NCI-H460 (cell line): ENCODE measurements at regions not wholly inside any gene's neighbourhood (a gene's known extent, or its start where the extent isn't known, plus 50 kb on each side); places are given as distances from the start of the nearest gene placed in this dataset.
"Not testable (repeated sequence)": the region's sequence is repeated elsewhere in the genome, so short reads cannot be mapped to it uniquely, and the experiment has no call there.

ENCODE experiments used
- DNase-seq: peaks from one replicate; pipeline ENCODE4 v3.0.0-alpha.2; 2016; ENCODE audit warnings: low read depth; ENCODE audit errors: extremely low read depth

- no peak for DNase-seq
Measured at GRCh38 chr4:123599061-123599919, 202.7 kb downstream of the SPRY1 start.

DNA sequence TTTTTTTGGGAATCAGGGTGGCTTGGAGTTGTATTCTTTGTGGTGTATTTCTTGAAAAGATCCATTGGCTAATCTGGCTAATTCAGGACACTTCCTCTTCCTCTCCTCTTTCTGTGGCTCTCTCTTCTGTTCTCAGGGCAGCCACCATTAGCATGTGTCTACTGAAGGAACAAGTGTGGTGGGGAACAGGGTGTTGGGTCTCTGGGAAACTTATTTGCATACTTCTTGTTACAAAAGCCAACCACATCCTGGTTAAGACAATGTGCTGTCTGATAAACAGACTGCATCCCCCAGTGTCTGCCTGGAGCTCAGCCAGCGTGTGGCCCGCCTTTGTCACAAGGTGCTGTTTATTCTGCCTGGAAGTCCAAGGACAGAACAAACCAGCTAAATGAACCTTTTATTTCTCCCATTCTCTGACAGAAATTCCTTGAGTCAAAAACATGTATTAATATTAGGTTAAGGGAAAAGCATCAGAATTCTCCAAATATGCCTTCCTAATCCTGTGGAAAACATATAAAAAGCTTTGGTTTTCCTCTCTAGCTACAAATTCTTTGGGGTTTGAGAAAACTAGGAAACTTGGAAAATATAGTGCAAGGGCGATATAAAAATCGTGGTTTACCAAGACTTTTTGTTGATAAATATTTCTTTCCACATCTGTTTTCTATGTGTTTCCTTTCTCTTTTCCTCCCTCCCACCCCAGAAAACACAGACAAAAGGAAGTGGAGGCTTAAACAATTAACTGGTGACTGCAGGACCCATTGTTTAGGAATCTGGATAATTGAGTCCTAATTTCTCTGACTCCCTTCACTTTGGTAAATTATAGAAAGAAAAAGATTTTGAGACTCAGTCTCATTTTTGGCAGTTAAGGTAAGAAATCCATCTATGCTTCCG is 203.6 kb downstream of the SPRY1 start:
- DNase-seq, result no peak

DNA sequence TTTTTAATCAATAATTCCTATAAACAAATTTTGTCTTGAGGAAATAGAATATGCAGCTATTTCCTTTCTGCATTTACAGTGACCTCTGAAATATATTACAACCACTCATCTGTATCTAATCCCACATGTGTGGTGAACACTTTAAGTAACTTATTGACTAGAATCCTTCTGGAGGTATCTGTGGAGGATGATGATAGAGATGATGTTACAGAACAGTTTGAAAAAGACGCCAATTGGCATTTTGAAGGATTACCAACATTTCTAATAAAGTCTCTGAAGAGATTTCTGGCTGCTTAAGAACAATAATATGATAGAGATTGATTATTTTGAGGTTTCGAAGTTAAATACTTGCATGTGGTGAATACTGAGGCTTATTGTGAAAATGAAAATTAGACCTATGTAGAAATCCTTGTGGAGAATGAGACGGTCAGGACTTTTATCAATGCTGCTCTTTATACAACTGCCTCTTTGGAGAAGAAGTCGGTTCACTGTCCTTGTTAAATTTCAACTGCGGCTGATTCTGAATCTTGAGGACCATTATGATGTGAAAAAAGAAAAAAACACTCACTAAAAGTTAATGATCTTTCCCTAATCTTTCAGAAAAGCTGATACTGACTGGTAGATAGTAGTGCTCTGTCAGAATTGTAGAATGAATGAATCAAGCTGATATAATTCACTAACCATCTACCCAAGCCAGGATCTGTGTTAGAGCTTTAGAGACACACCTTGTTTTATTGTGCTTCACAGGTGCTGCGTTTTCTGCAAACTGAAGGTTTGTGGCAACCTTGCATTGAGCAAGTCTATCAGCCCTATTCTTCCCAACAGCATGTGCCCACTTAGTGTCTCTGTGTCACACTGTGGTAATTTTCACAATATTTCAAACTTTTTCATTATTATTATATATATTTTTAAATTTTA is 204.7 kb downstream of the SPRY1 start:
- DNase-seq, result no peak

DNA sequence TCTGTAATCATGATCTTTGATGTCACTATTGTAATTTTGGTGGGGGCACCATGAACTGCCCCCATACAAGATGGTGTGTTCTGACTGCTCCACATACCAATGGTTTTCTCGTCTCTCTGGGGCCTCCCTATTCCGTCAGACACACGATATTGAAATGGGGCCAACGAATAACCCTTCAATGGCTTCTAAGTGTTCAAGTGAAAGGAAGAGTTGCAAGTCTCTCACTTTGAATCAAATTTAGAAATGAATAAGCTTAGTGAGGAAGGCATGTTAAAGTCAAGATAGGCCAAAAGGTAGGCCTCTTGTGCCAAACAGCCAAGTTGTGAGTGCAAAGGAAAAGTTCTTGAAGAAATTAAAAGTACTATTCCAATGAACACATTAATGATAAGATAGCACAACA is 205.4 kb downstream of the SPRY1 start:
- DNase-seq, result no peak

- no peak for DNase-seq
Measured at GRCh38 chr4:123603165-123603564, 206.6 kb downstream of the SPRY1 start.

DNA sequence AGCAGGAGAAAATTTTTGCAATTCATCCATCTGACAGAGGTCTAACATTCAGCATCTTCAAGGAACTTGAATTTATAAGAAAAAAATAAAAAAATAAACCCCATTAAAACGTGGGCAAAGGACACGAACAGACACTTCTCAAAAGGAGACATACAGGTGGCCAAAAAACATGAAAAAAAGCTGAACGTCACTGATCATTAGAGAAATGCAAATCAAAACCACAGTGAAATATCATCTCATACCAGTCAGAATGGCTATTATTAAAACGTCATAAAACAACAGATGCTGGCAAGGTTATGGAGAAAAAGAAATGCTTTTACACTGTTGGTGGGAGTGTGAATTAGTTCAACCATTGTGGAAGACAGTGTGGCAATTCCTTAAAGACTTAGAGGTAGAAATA is 209.2 kb downstream of the SPRY1 start:
- DNase-seq, result not testable (repeated sequence)

DNA sequence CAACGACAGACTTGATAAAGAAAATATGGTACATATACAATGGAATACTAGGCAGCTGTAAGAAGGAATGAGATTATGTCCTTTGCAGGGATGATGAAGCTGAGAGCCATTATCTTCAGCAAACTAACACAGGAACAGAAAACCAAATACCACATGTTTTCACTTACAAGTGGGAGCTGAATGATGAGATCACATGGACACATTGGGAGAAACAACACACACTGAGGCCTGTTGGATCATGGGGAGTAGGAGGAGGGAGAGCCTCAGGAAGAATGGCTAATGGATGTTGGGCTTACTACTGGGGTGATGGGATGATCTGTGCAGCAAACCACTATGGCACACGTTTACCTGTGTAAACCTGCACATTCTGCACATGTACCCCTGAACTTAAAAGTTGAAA is 209.7 kb downstream of the SPRY1 start:
- no peak for DNase-seq

DNA sequence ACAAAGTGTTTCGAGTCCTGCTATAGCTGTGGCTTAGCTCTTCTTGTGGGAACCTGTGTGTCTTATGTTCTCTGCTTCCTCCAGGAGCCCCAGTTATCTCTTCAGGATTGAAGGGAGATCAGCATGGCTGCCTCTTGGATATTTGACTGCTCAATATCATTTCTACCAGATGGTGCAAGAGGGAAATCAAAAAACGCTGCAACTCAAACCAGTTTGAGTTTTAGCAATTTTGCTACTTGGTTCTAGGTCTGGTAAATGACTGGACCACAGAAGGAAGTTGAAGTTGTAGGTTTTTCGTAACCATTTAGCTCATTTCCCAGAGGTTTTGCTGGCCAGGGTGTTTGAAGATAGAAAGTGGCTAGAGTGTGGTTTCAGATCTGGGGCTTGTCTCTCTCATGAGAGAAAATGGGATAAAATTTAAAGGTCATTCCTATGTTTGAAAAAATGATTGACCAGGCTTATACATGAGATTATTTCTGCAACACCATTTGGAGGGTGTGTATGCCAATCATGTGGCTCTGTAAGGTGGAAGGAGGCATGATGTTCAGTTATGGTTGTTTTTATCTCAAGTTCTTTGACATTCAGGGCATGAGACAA is 210.4 kb downstream of the SPRY1 start:
- DNase-seq, result no peak

DNA sequence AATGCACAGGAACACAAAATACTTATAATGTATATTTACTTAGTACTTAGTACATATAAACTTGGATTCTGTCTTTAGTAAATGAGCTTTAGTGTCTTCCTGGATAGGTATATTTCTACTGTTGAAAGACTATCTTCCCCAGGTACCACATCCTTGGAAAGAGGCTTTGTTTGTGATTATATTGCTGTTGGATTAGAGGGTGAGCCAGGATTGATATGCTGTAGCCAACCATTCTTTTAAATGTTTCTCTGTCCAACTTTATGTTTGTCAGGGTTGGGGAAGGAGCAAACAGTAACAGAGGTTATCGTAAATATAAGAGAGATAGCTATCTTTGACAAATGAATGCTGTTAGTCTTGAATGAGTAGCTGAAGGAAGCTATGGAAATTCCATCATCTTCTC is 213.2 kb downstream of the SPRY1 start:
- DNase-seq, result no peak

DNA sequence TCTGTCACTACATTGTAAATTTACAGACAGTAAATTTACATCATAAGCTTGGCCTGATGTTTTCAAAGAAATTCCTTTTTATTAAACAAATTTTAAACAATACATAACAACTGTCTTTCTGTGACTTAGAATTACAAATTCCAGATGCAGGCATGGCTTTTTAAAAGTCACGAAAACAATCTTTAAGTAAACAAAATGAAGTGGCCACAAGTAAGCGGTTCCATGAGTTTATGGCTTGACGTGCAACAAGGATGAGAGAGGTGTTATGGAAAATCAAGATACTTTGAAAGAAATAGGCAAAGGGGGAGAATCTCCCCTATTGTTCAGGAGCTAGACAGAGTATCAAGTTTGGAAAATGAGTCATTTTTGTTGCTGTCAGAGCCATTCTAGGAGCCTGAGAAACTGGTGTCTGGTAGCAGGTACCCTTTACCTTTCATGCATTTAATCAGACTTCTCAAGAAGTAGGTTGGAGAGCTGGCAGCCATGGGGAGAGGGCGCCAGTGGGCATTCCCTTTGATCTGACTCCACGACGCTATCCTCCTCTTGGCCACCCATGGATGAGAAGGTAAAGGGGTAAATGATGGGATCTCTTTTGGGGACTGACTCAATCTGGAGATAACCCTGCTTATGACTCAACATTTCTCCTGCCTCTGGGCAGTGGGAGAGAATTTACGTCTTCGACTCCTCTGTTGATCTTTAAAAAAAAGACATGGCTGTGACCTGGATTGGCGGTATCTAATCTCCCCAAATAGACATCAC is 217.2 kb downstream of the SPRY1 start:
- no peak for DNase-seq

- DNase-seq, result no peak
Measured at GRCh38 chr4:123615901-123616300, 219.3 kb downstream of the SPRY1 start.

GRCh38 chr4:123616951-123617461 is 220.4 kb downstream of the SPRY1 start:
- no peak for DNase-seq

DNA sequence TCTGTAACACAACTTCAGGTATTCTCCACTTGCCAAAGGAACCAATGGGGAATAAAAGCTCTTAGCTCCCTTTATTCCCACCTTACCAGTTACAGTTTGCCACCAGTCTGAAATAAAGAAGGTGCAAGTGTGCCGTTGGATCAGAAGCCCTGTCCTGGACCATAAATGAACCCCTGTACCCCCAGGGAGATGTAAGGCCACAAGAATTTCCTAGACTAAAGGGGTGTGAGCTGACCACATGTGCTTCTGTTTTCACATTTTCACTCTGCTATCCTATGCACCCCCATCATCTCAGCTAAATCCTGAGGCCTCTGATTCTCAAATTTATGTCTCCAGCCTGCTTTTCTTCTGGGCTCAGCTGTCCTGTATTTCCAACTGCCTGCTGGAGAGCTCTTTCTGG is 221.2 kb downstream of the SPRY1 start:
- DNase-seq, result no peak

DNA sequence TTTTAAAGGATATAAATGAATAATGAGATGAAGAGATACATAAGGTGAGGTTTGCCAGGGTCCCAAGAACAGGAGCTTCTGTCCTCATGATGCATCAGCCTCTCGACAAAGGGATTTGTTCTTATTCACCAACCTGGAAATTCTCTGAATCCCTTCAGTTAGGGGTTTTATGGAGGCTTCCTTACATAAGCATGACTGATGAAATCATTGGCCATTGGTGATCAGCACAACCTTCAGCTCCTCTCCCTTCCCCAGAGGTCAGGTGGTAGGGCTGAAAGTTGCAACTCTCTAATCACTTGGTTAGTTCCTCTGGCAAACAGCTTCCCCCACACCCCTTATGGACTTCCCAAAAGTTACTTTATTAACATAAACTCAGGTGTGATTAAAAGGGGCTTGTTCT is 222.0 kb downstream of the SPRY1 start:
- no peak for DNase-seq

DNA sequence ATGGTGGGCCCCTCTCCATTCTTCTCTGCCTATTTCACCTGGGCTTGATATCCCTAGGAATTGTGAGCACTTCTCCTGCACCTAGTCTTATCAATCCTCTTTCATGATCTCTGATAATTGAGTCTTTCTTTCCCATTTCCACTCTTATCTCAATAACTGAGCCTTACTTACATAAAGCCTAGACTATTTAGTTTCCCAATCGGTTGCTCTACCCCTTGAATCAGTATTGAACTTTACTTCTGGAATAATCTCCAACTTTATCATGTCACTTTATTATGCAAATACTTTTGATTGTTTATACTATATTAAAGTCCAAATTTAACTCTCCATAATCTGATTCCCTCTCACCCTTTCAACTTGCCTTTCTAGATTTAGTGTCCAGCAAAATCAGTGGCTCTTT is 222.7 kb downstream of the SPRY1 start:
- no peak for DNase-seq

- DNase-seq, result no peak
Measured at GRCh38 chr4:123619895-123620294, 223.3 kb downstream of the SPRY1 start.

DNA sequence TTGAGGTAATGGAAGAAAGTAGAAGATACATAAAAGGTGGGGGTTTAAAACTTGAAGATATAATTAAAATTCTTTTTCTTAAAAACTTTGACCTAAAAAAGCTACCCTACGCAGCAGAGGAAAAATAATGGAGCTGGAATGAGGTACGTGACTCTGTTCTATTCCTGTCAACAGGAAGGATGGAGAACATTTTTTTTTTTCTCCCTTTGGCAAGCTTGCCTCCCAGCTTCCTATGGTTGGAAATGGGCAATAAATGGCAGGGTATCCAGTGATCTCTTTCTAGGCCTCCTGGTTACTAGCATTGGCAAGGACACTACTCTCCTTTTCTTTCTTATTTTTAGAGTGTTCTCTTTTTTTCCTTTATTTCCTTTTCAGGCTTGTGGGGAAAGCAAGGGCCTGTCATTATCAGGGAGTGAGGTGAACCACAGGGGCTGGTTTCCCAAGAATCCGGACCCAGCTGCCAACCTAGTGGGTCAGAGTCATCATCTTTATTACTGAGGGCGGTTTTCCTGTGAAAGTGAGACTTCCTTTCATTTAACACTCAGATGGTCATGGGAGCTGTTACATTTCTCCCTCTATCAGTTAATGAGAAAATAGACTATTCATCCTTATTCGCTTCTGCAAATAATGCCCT is 224.6 kb downstream of the SPRY1 start:
- DNase-seq, result no peak

DNA sequence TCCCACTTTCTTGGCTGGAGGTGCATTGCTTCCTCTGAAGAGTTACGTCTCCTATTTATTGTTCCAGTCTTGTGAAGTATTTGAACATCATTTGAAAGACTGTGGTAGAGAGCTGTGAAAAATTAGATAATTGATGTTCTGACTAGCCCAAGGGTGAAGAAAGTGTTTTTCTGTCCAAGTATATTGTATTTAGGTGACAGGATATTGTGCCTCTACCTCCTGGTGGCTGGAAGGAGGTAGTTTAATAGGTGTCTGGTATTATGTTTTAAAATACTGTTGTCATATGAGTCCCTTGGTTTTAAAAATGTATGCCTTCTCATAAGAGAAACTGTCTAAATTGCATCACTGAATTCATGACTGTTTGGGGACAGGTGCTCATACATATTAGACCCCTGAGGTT is 226.0 kb downstream of the SPRY1 start:
- no peak for DNase-seq

DNA sequence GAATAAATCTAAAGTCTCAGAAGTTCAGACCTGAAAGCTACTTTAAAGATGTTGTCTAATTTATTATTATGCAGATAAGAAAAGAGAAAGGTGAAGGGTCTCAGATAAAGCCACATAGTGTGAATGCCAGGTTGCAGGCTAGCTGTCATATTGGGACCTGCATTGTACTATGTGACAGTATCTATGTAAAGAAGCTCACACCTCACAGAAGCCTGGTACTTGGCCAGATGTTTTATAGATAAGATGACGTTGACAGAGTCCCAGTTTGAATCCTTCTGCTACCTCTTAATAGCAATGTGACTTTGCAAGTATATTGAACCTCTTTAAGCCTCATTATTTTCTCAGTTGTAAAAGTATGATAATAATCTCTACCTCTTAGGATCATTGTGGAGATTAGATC is 227.0 kb downstream of the SPRY1 start:
- DNase-seq, result no peak
